ENCODE measurements at regions not wholly inside any gene's neighbourhood (a gene's known extent, or its start where the extent isn't known, plus 50 kb on each side); places are given as distances from the start of the nearest gene placed in this dataset.

- TF ChIP-seq ETS1 (IDR thresholded peaks at IDR 0.05) (no peak), STAT1 (IDR thresholded peaks at IDR 0.05; ENCODE audit: unreplicated experiment) (no peak), NANOG (IDR thresholded peaks at IDR 0.05; ENCODE audit: borderline replicate concordance) (no peak), CREB1 (CRISPR knock-in tag; IDR thresholded peaks at IDR 0.05; ENCODE audit: low read depth) (no peak)
Measured at GRCh38 chr3:81861593-81861992, 100.1 kb upstream of the GBE1 start (continued).

- Histone ChIP-seq H3K4me1 (ENCODE audit: insufficient read depth) (no peaks in the 10 kb centered on the region), H3K9me2 (ENCODE audit: insufficient read depth) (no peaks in the 10 kb centered on the region), H3K79me2 (replicated peaks; ENCODE audit: insufficient read depth) (no peaks in the 10 kb centered on the region), H3K27me3 (ENCODE audit: insufficient read depth) (no peaks in the 10 kb centered on the region), H3K27ac (ENCODE audit: low read depth) (no peak overlapping the region), H3K4me2 (no peak overlapping the region), H2AFZ (no peak overlapping the region), H3K4me3 (no peak overlapping the region), H4K20me1 (replicated peaks; ENCODE audit: insufficient read depth) (no peaks in the 10 kb centered on the region), H3F3A (replicated peaks; ENCODE audit: low read depth) (no peaks in the 10 kb centered on the region), H3K36me3 (ENCODE audit: insufficient read depth) (no peaks in the 10 kb centered on the region)
- Mint-ChIP-seq H3K4me3 (no peak overlapping the region), H3K4me1 (peaks cover 9% of the 10 kb centered on the region; the same call in 2 of the 3 replicates), H3K27ac (no peak overlapping the region), H3K36me3 (ENCODE audit: low read depth) (no peaks in the 10 kb centered on the region), H3K27me3 (ENCODE audit: insufficient read depth, low read depth, poor library complexity) (peaks cover 3% of the 10 kb centered on the region), H3K9me3 (no peaks in the 10 kb centered on the region)
- ATAC-seq (no peak), DNase-seq (ENCODE audit: low spot score) (no peak)
- TF ChIP-seq NANOG (IDR thresholded peaks at IDR 0.05; ENCODE audit: borderline replicate concordance): no peak
- TF ChIP-seq STAT1 (IDR thresholded peaks at IDR 0.05; ENCODE audit: unreplicated experiment): no peak
- no peak for TF ChIP-seq ETS1 (IDR thresholded peaks at IDR 0.05)
- TF ChIP-seq CREB1 (CRISPR knock-in tag; IDR thresholded peaks at IDR 0.05; ENCODE audit: low read depth): no peak
- no peak for TF ChIP-seq ZNF114 (CRISPR knock-in tag; IDR thresholded peaks at IDR 0.05)
- TF ChIP-seq EZH2 (IDR thresholded peaks at IDR 0.05; ENCODE audit: low read depth, unreplicated experiment): no peak
- no peak for TF ChIP-seq REST (IDR thresholded peaks at IDR 0.05; ENCODE audit: unreplicated experiment)
- no peak for TF ChIP-seq ZNF462 (CRISPR knock-in tag; IDR thresholded peaks at IDR 0.05)
- TF ChIP-seq CTCF (conservative IDR thresholded peaks at IDR 0.05; ENCODE audit: low read depth in 2 of 2): no peak
- no peak for TF ChIP-seq EZH2phosphoT487 (IDR thresholded peaks at IDR 0.05; ENCODE audit: unreplicated experiment)
- no peak for TF ChIP-seq POLR2AphosphoS5 (IDR thresholded peaks at IDR 0.05; ENCODE audit: low read depth)
- TF ChIP-seq JUNB (IDR thresholded peaks at IDR 0.05; ENCODE audit: unreplicated experiment): no peak
Measured at GRCh38 chr3:81859524-81859923, 98.1 kb upstream of the GBE1 start.
